Ishikawa (cell line): ENCODE measurements at regions not wholly inside any gene's neighbourhood (a gene's known extent, or its start where the extent isn't known, plus 50 kb on each side); places are given as distances from the start of the nearest gene placed in this dataset.

ENCODE experiments used
- EP300 ChIP-seq: IDR thresholded peaks from 2 replicates; pipeline ENCODE4 v1.6.1; 2012; ENCODE audit warnings: borderline replicate concordance
- RAD21 ChIP-seq: IDR thresholded peaks from 2 replicates; pipeline ENCODE4 v1.6.1; 2012; ENCODE audit warnings: low read depth
- TCF12 ChIP-seq: IDR thresholded peaks from 2 replicates; pipeline ENCODE4 v1.6.1; 2012; ENCODE audit warnings: low read depth
- YY1 ChIP-seq: IDR thresholded peaks from 2 replicates; pipeline ENCODE4 v1.6.1; 2012; ENCODE audit warnings: low read depth

DNA sequence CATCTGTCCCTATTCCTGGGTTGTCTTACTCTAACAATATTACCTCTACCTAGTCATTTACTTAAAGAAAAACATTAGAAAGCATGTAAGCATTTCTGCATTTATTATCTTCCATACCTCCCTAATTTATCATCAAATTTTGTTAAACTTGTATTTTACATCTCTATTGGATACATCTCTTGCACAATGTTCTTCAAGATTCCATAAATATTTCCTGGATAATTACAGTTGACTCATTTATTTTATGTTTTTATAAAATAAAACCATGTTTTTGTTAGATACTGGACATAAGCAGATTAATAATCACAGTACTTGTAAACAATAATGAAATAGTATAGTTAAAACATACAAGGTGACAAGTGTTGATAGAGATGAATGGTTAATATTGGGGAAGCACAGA lies 209.0 kb downstream of the TMTC3 start:
- TF ChIP-seq YY1 (no peak), EP300 (no peak), TCF12 (no peak), RAD21 (no peak)
